Keratinocyte (primary cell): ENCODE measurements at regions not wholly inside any gene's neighbourhood (a gene's known extent, or its start where the extent isn't known, plus 50 kb on each side); places are given as distances from the start of the nearest gene placed in this dataset.

ENCODE experiments used
- CTCF ChIP-seq, 3 experiments: IDR thresholded peaks in 1 of 3; conservative IDR thresholded peaks in 1 of 3; optimal IDR thresholded peaks in 1 of 3; 2 replicates in 2 of 3; 3 replicates in 1 of 3; pipeline versions ENCODE3 to v1.5.1; 2011; ENCODE audit warnings: low read length in 3 of 3, mild to moderate bottlenecking in 3 of 3, moderate library complexity in 2 of 3, control low read depth in 1 of 3, inconsistent platforms in 1 of 3; ENCODE audit not compliant: insufficient read depth in 2 of 3; ENCODE audit errors: extremely low read depth in 1 of 3
- EZH2 ChIP-seq: IDR thresholded peaks from one replicate; pipeline ENCODE4 v1.6.1; 2012; ENCODE audit warnings: inconsistent platforms, mild to moderate bottlenecking, low read length, moderate library complexity

- no peak for TF ChIP-seq CTCF (optimal IDR thresholded peaks at IDR 0.05 in 1 of 3, IDR thresholded peaks at IDR 0.05 in 1 of 3, conservative IDR thresholded peaks at IDR 0.05 in 1 of 3; ENCODE audit: extremely low read depth in 1 of 3, insufficient read depth in 2 of 3, low read length in 3 of 3)
- no peak for TF ChIP-seq EZH2
Measured at GRCh38 chr3:110423276-110423675, 648.3 kb upstream of the NECTIN3 start.
